H1 (cell line): ENCODE measurements at regions not wholly inside any gene's neighbourhood (a gene's known extent, or its start where the extent isn't known, plus 50 kb on each side); places are given as distances from the start of the nearest gene placed in this dataset.

ENCODE experiments used
- HDAC2 ChIP-seq, 2 experiments: fragments of 300-600 bp in 1 of 2; sonication (generic) in 1 of 2; IDR thresholded peaks; 2 replicates each; pipeline ENCODE4 v1.6.1; 2011 to 2012; ENCODE audit warnings: low read depth in 2 of 2, low read length in 2 of 2, mild to moderate bottlenecking in 2 of 2, moderate library complexity in 2 of 2, borderline replicate concordance in 1 of 2, inconsistent platforms in 1 of 2
- KDM5A ChIP-seq: fragments of 200-600 bp; IDR thresholded peaks from 2 replicates; pipeline ENCODE4 v1.7.1; 2012; ENCODE audit warnings: mild to moderate bottlenecking, low read length, inconsistent platforms, mixed read lengths
- RNF2 ChIP-seq: fragments of 200-900, 300-1000 bp; sonication (generic); IDR thresholded peaks from 2 replicates; pipeline ENCODE4 v1.7.1; 2016; ENCODE audit warnings: borderline replicate concordance, low read depth, mild to moderate bottlenecking, antibody characterized with exemption, low read length; ENCODE audit not compliant: poor library complexity, severe bottlenecking; ENCODE audit errors: missing control alignments
- SP2 ChIP-seq: IDR thresholded peaks from 2 replicates; pipeline ENCODE4 v1.6.1; 2012; ENCODE audit warnings: mild to moderate bottlenecking, low read length, inconsistent platforms
- SRF ChIP-seq: IDR thresholded peaks from 2 replicates; pipeline ENCODE4 v1.6.1; 2011; ENCODE audit warnings: mild to moderate bottlenecking, low read depth, low read length, moderate library complexity

GRCh38 chr5:92568522-92568921 lies 1012.5 kb downstream of the NR2F1-AS1 start (continued):
- TF ChIP-seq SP2 = no peak
- no peak for TF ChIP-seq HDAC2 (IDR thresholded peaks at IDR 0.05; ENCODE audit: borderline replicate concordance in 1 of 2, low read depth in 2 of 2, low read length in 2 of 2)
- no peak for TF ChIP-seq KDM5A
- TF ChIP-seq RNF2 = no peak
- TF ChIP-seq SRF = no peak
